ENCODE measurements at regions not wholly inside any gene's neighbourhood (a gene's known extent, or its start where the extent isn't known, plus 50 kb on each side); places are given as distances from the start of the nearest gene placed in this dataset.

- Histone ChIP-seq H3K36me3 (no peaks in the 10 kb centered on the region), H3K27me3 (no peaks in the 10 kb centered on the region), H3K4me3 (no peak overlapping the region), H3K27ac (no peak overlapping the region), H3K4me1 (no peaks in the 10 kb centered on the region), H3K9me3 (peaks cover 0 to 2% (median 0%) of the 10 kb centered on the region in 3 donors)
- intact Hi-C loops (cut with DNase I; ENCODE audit: low total_unique reads) = no loop called here
- TF ChIP-seq CTCF (IDR thresholded peaks at IDR 0.05) = no peak
- no peak for DNase-seq
Observed at GRCh38 chr3:106367496-106367895, 498.7 kb upstream of the CBLB start.

GRCh38 chr3:106371221-106371970, 502.6 kb upstream of the CBLB start:
- intact Hi-C loops (cut with DNase I; ENCODE audit: low total_unique reads) = no loop called here

GRCh38 chr3:106371971-106372805, 503.4 kb upstream of the CBLB start:
- Histone ChIP-seq H3K27ac (no peak overlapping the region), H3K9me3 (no peaks in the 10 kb centered on the region), H3K27me3 (no peaks in the 10 kb centered on the region), H3K36me3 (no peaks in the 10 kb centered on the region), H3K4me1 (no peaks in the 10 kb centered on the region), H3K4me3 (no peak overlapping the region)
- no peak for DNase-seq
- no peak for TF ChIP-seq CTCF (IDR thresholded peaks at IDR 0.05)
- intact Hi-C loops (cut with DNase I; ENCODE audit: low total_unique reads) = no loop called here

More at GRCh38 chr3:106371221-106371970, 502.6 kb upstream of the CBLB start:
- Histone ChIP-seq H3K36me3 (no peaks in the 10 kb centered on the region), H3K27ac (no peak overlapping the region), H3K4me1 (no peaks in the 10 kb centered on the region), H3K9me3 (no peaks in the 10 kb centered on the region), H3K27me3 (no peaks in the 10 kb centered on the region), H3K4me3 (no peak overlapping the region)
- no peak for DNase-seq
- no peak for TF ChIP-seq CTCF (IDR thresholded peaks at IDR 0.05)

- no peak for TF ChIP-seq CTCF (IDR thresholded peaks at IDR 0.05)
- no peak overlapping the region for H3K4me3 ChIP-seq
- H3K27ac ChIP-seq = no peak overlapping the region
- no peaks in the 10 kb centered on the region for H3K9me3 ChIP-seq
- no peaks in the 10 kb centered on the region for H3K36me3 ChIP-seq
- DNase-seq = no peak
- intact Hi-C loops (cut with DNase I; ENCODE audit: low total_unique reads) = no loop called here
- no peaks in the 10 kb centered on the region for H3K27me3 ChIP-seq
- no peaks in the 10 kb centered on the region for H3K4me1 ChIP-seq
Observed at GRCh38 chr3:106372806-106373190, 504.0 kb upstream of the CBLB start.

- Histone ChIP-seq H3K36me3 (no peaks in the 10 kb centered on the region), H3K27me3 (no peaks in the 10 kb centered on the region), H3K4me1 (no peaks in the 10 kb centered on the region), H3K9me3 (no peaks in the 10 kb centered on the region), H3K4me3 (no peak overlapping the region), H3K27ac (no peak overlapping the region)
- no peak for DNase-seq
- intact Hi-C loops (cut with DNase I; ENCODE audit: low total_unique reads) = no loop called here
- TF ChIP-seq CTCF (IDR thresholded peaks at IDR 0.05) = no peak
Observed at GRCh38 chr3:106376016-106376570, 507.3 kb upstream of the CBLB start.

All from tibial artery (tissue), 4 donors.